ENCODE measurements at regions not wholly inside any gene's neighbourhood (a gene's known extent, or its start where the extent isn't known, plus 50 kb on each side); places are given as distances from the start of the nearest gene placed in this dataset.

- no TSS peak for BruUV-seq (replicated peaks)
- H3K4me1 Mint-ChIP-seq (ENCODE audit: low read depth, unreplicated experiment), result peaks cover 8% of the 10 kb centered on the region
- H3K9me3 Mint-ChIP-seq (ENCODE audit: low read depth, unreplicated experiment), result no peaks in the 10 kb centered on the region
- CTCF ChIA-PET, result interaction anchor here (0.7 kb wide), 1 partner anchor 187 kb away, joined by 3 read pairs; no protein-coding TSS in a partner anchor
- no peak for DNase-seq
- intact Hi-C loops (cut with micrococcal nuclease; ENCODE audit: unreplicated experiment), result no loop called here
- TF ChIP-seq CTCF (IDR thresholded peaks at IDR 0.05; ENCODE audit: unreplicated experiment), result no peak
- H3K36me3 Mint-ChIP-seq (ENCODE audit: insufficient read depth, unreplicated experiment), result no peaks in the 10 kb centered on the region
- H3K27ac Mint-ChIP-seq (ENCODE audit: unreplicated experiment), result no peak overlapping the region
- no peaks in the 10 kb centered on the region for H3K27me3 Mint-ChIP-seq (ENCODE audit: unreplicated experiment)
- no peak overlapping the region for H3K4me3 Mint-ChIP-seq (ENCODE audit: low read depth, unreplicated experiment)
Observed at GRCh38 chr6:154569156-154569862, 58.8 kb upstream of the CNKSR3 start.

- CTCF ChIA-PET, result interaction anchor here (0.7 kb wide), 1 partner anchor 232 kb away, joined by 4 read pairs; no protein-coding TSS in a partner anchor
- no peaks in the 10 kb centered on the region for H3K27me3 Mint-ChIP-seq (ENCODE audit: unreplicated experiment)
- no TSS peak for BruUV-seq (replicated peaks)
- intact Hi-C loops (cut with micrococcal nuclease; ENCODE audit: unreplicated experiment), result no loop called here
- H3K4me1 Mint-ChIP-seq (ENCODE audit: low read depth, unreplicated experiment), result peaks cover 8% of the 10 kb centered on the region
- no peaks in the 10 kb centered on the region for H3K36me3 Mint-ChIP-seq (ENCODE audit: insufficient read depth, unreplicated experiment)
- H3K9me3 Mint-ChIP-seq (ENCODE audit: low read depth, unreplicated experiment), result no peaks in the 10 kb centered on the region
- no peak overlapping the region for H3K4me3 Mint-ChIP-seq (ENCODE audit: low read depth, unreplicated experiment)
- DNase-seq, result no peak
- no peak for TF ChIP-seq CTCF (IDR thresholded peaks at IDR 0.05; ENCODE audit: unreplicated experiment)
- H3K27ac Mint-ChIP-seq (ENCODE audit: unreplicated experiment), result no peak overlapping the region
Observed at GRCh38 chr6:154570505-154570904, 60.0 kb upstream of the CNKSR3 start.

GRCh38 chr6:154572556-154572955, 62.1 kb upstream of the CNKSR3 start:
- no TSS peak for BruUV-seq (replicated peaks)
- Mint-ChIP-seq H3K9me3 (ENCODE audit: low read depth, unreplicated experiment) (no peaks in the 10 kb centered on the region), H3K4me1 (ENCODE audit: low read depth, unreplicated experiment) (peaks cover 8% of the 10 kb centered on the region), H3K4me3 (ENCODE audit: low read depth, unreplicated experiment) (no peak overlapping the region), H3K27ac (ENCODE audit: unreplicated experiment) (no peak overlapping the region), H3K36me3 (ENCODE audit: insufficient read depth, unreplicated experiment) (no peaks in the 10 kb centered on the region), H3K27me3 (ENCODE audit: unreplicated experiment) (peaks cover 10% of the 10 kb centered on the region)
- CTCF ChIA-PET, result interaction anchor here (0.6 kb wide), 1 partner anchor 1568 kb away, joined by 3 read pairs; no protein-coding TSS in a partner anchor
- intact Hi-C loops (cut with micrococcal nuclease; ENCODE audit: unreplicated experiment), result no loop called here
- TF ChIP-seq CTCF (IDR thresholded peaks at IDR 0.05; ENCODE audit: unreplicated experiment), result no peak
- DNase-seq, result no peak

GRCh38 chr6:154578004-154578559, 67.6 kb upstream of the CNKSR3 start:
- no peaks in the 10 kb centered on the region for H3K9me3 Mint-ChIP-seq (ENCODE audit: low read depth, unreplicated experiment)
- no peak overlapping the region for H3K27ac Mint-ChIP-seq (ENCODE audit: unreplicated experiment)
- BruUV-seq (replicated peaks), result no TSS peak
- no peak for DNase-seq
- H3K4me3 Mint-ChIP-seq (ENCODE audit: low read depth, unreplicated experiment), result no peak overlapping the region
- CTCF ChIA-PET, result no interaction called here
- intact Hi-C loops (cut with micrococcal nuclease; ENCODE audit: unreplicated experiment), result no loop called here
- H3K36me3 Mint-ChIP-seq (ENCODE audit: insufficient read depth, unreplicated experiment), result no peaks in the 10 kb centered on the region
- no peaks in the 10 kb centered on the region for H3K4me1 Mint-ChIP-seq (ENCODE audit: low read depth, unreplicated experiment)
- TF ChIP-seq CTCF (IDR thresholded peaks at IDR 0.05; ENCODE audit: unreplicated experiment), result no peak
- H3K27me3 Mint-ChIP-seq (ENCODE audit: unreplicated experiment), result peaks cover 10% of the 10 kb centered on the region

Data from Calu3 (cell line).